GM21723 (cell line): ENCODE measurements at regions not wholly inside any gene's neighbourhood (a gene's known extent, or its start where the extent isn't known, plus 50 kb on each side); places are given as distances from the start of the nearest gene placed in this dataset.

Experiments used
- ATAC-seq: cut with Tn5 transposase; IDR thresholded peaks from one replicate; pipeline ENCODE4 v1.9.1; 2021; ENCODE audit warnings: mild to moderate bottlenecking, moderate library complexity; ENCODE audit not compliant: unreplicated experiment

DNA sequence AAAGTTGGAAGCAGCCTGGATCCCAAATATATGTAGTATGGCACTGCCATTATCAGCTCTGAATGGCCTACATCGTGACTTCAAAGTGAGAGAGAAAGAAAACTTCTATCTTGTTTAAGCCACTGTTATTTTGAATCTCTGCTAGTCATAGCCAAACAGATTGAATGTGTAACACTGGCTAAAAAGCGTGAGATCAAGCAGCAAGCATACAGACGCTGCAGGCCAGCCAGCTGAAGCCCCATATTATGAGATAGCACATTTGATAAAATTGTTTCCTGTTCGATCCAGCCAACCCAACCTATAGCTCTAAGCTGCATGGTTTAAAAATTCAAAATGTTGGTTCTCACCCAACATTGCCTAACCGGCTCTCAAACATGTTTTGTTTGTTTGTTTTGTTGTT lies 95.0 kb downstream of the DUSP6 start:
- ATAC-seq, result no peak

DNA sequence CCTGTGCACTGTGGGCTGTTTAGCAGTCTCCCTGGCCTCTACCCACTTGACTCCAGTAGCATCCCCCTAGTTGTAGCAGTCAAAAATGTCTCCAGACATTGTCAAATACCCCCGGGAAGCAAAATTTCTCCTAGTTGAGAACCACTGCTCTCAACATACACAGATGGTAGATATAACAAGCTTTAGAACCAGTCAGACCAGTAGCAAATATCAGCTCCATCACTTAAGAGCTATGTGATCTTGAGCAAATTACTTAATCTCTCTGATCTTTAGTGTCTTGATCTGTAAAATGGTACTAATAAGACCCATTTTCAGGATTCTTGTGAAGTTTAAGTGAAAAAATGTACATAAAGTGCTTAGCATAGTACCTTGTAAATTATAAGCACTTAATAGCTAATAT lies 96.2 kb downstream of the DUSP6 start:
- no peak for ATAC-seq

GRCh38 chr12:89253488-89253887 lies 98.8 kb downstream of the DUSP6 start:
- no peak for ATAC-seq

GRCh38 chr12:89252284-89252683 lies 100.0 kb downstream of the DUSP6 start:
- ATAC-seq, result no peak

- no peak for ATAC-seq
These were observed 100.7 kb downstream of the DUSP6 start for GRCh38 chr12:89251342-89252271.

GRCh38 chr12:89250636-89251035 lies 101.7 kb downstream of the DUSP6 start:
- no peak for ATAC-seq

GRCh38 chr12:89250213-89250612 lies 102.1 kb downstream of the DUSP6 start:
- ATAC-seq, result no peak

DNA sequence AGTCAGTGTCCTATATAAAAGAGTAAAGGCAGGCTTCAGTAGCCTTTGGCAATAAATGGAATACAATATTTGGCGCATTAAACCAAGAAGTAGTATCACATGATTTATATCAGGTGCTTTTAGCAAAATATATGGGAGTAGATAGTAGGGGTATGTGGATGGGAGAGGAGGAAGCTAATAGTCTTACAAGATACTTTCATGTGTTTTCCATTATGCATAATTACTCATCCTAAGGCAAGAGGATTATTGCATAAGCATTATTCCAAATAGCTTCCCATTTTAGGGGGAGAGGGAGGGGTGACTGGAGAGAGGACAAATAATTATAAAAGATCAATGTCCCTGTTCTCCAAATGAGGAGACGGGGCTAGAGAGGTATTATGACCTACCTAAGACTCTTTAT lies 104.3 kb downstream of the DUSP6 start:
- ATAC-seq, result no peak

- ATAC-seq, result no peak
These were observed 104.8 kb downstream of the DUSP6 start for GRCh38 chr12:89247541-89247942.

DNA sequence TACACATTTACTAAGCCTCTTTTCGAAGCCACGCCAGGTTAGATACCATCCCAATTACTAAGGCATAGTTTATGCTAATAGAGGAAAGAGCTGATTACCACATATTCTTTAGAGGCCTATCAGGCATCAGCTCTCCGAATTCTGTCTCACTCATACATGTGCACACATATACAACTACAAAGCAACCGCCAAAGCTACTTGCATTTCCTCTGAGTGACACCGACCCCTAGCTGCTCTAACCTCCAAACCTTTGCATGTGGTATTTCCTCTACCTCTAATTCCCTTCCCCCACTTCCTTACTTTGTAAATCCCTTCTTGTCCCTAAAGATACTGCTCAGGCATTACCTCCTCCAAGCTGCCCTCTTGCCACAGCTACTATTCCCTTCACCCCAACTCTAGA lies 107.2 kb downstream of the DUSP6 start:
- ATAC-seq, result no peak

DNA sequence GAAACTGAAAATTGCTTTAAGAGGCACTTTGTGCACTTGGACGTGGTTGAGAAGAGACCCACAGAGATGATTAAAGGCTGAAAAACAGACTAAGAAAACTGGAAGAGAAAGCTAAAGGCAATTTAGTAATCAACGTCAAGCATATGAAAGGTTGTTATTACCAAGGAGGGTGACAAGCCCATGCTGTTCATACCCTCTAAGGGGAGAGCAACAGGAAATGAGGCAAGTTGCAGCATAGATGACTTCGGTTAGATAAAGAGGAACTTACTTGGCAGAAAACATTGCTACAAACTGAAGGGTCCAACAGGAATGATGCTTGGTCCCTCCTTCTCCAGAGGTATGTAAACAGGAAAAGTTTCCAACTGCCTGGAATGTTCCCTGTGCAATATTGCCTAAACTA lies 107.8 kb downstream of the DUSP6 start:
- no peak for ATAC-seq

GRCh38 chr12:89243771-89244170 lies 108.5 kb downstream of the DUSP6 start:
- no peak for ATAC-seq

- ATAC-seq, result no peak
These were observed 112.8 kb downstream of the DUSP6 start for GRCh38 chr12:89239534-89239933.

DNA sequence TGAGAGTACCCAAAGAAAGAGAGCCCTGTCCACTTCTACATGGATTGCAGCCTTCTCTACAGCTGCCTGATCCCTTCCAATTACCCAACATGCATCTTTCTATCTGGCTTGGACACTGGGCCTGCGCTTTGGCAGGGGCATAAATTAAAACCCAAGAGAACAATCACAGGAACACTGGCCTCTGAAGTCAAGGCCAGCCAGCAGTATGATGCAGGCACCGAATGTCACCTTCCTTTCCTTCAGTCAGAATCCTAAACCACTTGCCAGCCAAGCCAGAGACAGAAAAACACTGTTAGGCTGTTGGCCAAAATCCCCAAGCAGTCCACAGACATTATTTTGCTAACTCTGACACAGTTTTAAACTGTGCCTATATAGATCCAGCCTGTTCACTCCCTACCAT lies 113.7 kb downstream of the DUSP6 start:
- no peak for ATAC-seq

GRCh38 chr12:89237763-89238162 lies 114.5 kb downstream of the DUSP6 start:
- no peak for ATAC-seq

DNA sequence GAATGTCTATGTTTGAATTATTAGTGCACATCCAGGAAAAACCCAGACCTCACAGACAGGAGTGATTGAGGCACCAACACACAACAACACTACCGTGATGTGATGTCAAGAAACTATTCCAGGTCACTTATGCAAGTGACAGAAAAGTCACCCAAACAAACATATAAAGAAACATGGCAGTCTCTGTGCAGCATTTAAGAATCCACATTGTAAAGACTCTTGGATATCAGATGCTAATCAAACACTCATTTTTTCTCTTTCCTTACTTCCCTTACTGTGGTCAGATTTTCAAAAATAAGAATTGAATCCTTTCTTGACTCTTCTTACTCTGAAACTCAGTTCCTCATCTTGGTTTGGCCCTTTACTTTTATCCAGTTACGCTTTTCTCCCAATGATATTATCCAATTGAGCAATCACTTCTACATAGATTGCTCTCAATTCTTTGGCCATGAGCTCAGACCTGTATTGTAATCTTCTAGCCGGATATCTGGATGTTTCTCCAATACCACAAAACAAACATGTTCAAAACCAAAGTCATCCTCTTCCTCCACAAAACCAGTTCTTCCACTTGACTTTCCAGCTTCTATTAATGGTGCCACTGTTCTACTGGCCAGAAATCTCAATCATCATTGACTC lies 115.4 kb downstream of the DUSP6 start:
- ATAC-seq, result no peak

DNA sequence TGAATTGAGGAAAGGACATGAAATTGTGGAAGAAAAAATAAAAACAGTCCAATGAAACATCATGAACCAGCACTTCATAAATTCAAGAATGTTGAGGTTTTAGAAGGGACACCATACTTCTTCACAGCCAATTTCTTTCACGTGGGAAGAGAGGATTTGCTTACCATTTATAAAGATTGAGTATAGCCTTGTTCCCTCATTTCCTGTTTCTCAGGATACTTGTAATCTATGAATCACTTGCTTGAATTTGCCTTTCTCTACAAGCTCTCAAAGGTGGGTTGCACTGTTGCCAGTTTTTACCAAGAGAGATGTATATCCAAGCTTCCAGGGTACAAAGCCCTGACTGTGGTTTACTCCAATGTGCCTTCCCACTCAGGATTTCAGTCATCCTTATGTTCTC lies 116.1 kb downstream of the DUSP6 start:
- ATAC-seq, result no peak

DNA sequence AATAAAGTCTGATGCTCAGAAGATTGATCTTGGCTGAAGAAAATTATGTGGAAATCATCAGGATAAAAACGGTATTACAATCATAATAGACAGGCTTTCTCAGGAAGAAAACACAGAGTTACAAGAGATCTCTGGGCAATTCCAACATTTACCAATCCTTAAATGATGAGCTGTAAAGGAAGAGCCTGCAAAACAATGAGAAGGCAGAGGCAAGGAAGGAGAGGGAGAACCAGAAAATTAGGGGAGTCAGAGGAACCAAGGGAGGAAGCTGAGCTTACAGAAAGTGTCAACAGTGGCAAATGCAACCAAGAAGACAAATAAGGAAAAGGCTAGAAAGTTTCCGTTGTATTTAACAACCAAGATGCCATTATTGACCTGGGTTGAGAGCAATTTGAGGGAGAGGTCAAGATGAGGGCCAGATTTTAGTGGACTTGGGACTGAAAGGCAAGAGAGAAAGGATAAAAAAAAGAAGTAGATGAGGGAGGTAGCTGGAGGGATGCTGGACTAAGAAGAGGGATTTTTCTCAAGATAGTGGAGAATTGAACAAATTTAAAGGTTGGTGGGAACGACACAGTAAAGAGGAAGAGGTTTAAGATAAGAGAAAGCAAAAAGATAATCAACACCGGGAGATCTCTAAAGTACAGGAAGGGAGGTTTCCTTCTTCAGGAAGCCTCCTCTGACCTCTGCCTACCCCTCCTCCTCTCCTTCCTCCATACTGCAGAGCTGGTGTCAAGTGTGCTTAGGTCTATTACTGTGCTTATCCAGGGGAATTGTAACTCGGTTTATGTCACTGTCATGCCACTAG lies 116.9 kb downstream of the DUSP6 start:
- no peak for ATAC-seq

DNA sequence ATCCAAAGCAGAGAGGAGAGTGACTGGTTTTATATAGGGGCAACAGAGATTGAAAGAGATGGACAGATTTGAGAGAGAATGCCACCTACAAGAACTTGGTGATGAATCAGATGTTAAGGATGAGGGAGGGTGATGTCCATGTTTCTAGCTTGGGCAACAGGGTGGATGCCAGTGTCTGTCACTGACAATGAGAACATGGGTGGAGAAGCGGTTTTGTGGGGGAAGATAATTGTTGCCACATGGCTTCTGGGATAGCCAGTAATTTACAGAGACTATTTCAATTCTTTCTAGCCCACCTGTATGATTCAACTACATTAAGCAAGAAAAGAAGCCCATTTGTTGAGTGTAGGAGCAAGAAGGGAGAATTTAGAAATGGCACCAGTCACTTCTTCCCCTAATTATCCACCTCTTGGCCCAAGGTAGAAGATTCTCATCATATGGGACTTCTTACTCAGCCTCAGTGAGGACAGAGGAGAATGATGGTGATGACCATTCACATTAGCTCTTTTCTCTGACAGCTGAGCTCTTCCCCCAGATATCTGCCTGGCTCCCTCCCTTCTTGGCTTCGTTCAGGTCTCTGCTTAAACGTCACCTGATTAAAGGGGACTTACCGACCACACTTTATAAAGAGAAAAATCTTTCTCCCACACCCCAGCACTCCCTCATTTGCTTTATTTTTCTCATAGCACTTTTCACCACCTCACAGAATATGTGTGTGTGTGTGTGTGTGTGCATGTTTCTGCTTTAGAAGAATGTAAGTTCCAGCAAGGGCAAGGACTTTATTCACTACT lies 117.8 kb downstream of the DUSP6 start:
- ATAC-seq, result no peak

- no peak for ATAC-seq
These were observed 120.6 kb downstream of the DUSP6 start for GRCh38 chr12:89231686-89232085.
